ENCODE measurements at regions not wholly inside any gene's neighbourhood (a gene's known extent, or its start where the extent isn't known, plus 50 kb on each side); places are given as distances from the start of the nearest gene placed in this dataset.

DNA sequence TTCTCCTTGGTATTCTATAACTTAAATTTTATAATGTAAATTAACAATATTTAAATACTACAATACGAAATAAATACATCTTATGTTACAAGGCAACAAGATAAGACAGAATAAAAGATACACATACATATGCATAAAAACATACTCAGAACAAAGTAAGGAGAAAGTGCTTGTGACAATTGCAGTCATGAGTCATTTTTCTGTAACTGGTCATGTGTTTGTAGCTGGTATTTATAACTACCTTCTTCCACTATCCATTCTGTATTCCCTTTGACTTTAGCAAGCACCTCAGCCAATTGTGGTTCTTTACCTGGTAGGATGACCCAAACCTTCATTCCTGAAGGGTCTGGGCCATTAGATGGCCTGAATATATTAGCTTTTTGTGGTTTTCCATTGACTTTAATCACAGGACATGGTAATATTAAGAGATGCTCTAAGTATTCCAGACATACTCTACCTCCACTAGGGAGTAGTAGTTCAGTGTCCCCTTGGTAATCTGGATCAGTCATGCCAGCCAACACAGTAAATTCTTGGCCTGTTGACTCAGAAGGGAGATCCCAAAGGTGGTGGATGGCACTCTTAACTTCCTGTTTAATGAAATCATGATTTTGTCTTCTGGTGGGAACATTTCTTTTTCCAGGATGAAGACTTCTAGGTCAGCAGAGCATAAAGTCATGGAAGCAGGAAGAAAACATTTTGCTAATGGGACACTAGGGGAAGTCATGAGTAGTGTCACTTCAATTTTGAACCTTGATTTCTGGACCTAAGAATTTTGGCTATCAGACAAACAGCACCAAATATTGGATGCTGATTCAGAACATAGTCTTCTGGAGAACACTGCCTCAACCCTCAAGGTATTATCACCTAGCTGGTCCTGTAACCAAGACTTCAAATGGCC lies 733.7 kb upstream of the IGFBP3 start:
- no peak for DNase-seq

GRCh38 chr7:46653848-46654247 lies 732.8 kb upstream of the IGFBP3 start:
- DNase-seq: no peak

DNA sequence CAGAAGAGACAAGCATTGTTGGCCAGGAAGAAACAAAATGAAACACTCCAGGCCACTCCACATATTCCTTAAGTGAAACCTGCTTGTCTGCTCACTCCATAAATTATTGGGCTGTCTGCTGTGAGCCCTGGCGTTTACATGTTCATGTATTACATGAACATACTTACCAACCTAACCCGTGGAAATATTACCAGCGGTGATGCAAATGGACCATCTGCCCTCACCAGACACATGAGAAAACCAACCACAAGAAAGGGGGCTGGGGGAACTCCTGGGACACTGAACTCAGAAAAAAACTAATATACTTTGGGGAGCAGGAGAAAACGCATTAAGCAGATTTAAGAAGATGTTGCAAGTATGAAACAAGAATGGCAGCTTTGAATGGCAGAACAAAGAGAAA lies 731.2 kb upstream of the IGFBP3 start:
- DNase-seq: no peak

GRCh38 chr7:46651561-46652088 lies 730.6 kb upstream of the IGFBP3 start:
- no peak for DNase-seq

- DNase-seq: no peak
Measured at GRCh38 chr7:46651070-46651469, 730.0 kb upstream of the IGFBP3 start.

DNA sequence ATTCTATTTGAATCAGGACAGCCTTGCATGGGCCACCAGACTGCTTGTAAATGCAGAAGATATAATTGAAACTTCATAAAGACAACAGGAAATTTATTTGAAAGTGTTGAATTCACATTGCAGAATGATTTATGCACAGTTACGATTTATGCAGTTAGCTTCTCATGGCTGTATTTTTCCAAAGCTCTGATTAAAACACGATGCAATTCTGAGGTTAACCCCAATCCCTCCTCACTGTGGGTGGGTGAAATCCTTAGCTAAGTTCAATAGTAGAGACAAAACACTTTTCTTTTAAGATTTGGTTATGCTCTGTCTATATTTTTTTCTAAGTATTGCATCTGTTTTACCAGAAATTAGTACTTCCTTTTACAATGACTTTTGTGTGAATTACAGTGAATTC lies 728.8 kb upstream of the IGFBP3 start:
- DNase-seq: no peak

DNA sequence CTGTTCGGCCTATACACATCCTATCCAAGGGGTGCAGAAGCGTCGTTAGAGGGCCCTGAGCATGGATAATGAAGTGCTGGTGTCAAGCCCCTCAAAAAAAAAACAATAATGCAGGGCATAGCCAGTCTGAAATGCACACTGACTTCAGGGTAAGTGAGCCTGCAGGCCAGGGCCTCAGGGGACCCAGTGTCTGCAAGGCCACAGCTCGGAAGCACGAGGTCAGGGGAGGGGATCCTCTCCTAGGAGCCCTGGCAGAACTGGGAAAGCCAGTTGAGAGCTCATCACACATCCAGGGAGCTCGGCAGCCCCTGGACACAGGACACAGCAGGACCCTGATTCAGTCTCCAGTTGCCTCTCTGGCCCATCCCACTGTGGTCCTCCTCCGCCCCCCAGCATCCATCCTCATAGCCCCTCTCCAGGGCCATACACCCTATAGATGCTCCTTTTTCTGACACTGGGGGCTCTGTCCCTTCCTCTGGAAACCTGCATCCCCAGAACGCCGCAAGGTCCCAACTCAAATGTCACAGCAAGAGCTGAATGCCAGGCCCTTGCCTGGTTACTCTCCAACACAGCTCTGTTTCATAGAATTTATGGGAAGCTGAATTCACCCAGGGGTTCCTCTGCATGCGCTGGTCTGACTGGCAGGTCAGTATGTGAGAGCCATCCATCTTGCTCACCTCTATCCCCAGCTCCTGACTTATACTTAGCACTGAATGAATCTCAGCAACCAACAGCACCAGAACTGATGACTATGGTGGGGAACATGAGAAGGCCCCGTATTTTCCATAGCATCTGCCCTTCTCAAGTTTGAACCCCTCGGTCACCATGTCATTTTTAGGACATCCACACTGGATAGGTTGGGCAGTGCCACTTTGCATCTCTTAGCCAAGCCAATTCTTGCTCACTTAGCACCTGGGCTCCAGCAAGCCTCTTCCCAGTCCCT lies 717.0 kb upstream of the IGFBP3 start:
- no peak for DNase-seq

- no peak for DNase-seq
Measured at GRCh38 chr7:46636022-46636421, 715.0 kb upstream of the IGFBP3 start.

- no peak for DNase-seq
Measured at GRCh38 chr7:46633630-46634240, 712.7 kb upstream of the IGFBP3 start.

GRCh38 chr7:46633200-46633599 lies 712.1 kb upstream of the IGFBP3 start:
- DNase-seq: no peak

DNA sequence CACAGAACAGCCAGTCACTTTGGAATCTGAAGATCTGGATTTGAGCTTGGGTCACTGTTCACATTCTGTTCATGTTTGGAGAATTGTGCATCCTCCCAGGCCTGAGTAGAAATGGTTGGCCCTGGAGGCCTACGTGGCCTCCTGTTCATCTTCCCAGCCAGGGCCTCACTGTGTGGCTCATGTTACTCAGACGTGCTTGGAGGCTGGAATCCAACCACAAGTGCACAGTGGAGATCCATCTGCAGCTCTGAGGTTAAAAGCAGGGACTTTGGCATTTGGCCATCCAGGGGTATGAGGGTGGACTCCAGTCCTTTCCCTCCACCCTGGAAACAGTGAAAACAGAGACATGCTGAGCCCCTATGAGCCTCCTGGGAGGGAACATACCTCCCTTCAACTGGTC lies 709.0 kb upstream of the IGFBP3 start:
- no peak for DNase-seq

GRCh38 chr7:46628389-46628788 lies 707.3 kb upstream of the IGFBP3 start:
- no peak for DNase-seq

DNA sequence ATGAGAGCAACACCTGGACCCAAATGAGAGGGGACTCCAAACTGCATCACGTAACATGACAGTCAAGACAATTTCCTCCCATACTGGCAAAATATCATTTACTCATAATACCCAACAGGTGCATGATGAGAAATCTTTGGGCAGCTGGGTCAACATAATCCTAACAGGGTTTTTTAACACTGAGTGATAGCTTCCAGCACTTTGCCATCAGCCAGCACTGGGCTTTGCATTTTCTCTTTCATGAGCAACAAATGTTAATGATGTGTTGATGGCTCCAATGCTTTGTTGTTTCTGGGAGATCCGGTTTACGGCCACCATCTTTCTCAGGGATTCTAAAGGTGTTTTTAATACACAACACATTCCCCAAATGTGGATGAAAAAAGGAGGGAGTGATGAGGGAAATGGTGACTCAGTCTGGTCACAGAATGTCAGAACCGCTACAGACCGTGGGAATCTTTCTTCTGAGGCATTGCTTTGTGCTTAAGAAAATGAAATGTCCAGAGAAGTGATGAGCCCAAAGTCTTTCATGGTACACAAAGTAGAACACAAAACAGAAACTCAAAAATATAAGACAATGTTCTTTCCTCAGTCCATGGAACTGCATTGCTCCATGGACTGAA lies 705.7 kb upstream of the IGFBP3 start:
- DNase-seq: no peak

DNA sequence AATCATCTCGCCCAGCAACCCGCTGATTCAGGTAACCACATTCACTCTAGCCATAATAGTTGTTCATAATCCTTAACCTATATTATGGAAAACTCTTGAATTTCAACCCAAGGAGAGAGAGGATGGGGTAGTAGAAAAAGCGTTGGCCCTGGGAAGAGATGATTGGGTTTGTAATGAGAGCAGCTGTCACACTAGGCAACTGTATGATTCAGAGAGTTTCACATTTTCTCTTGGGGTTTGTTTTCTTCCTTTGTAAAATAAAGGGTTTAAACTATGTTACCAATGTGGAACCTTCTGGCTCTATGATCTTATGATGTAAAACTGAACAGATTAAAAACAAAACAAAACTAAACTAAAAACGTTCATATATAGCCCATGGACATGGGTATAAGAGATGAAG lies 705.2 kb upstream of the IGFBP3 start:
- no peak for DNase-seq

DNA sequence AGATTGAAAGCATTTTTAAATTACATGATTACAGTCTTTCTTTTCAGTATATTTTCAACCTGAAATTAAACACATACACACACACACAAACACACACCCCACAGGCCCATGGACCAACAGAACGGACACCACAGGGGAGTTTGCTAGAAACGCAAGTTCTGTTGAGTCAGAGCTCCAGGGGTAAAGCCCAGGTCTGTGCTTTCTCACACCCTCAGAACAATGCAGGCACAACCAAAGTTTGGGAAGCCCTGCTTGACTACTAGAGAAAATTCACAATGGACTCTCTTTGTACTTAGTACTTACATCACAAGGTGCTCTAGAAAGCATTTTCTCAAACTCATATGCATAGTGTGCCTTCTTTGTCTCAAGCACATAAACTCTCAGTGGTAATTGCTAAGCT lies 704.0 kb upstream of the IGFBP3 start:
- no peak for DNase-seq

DNA sequence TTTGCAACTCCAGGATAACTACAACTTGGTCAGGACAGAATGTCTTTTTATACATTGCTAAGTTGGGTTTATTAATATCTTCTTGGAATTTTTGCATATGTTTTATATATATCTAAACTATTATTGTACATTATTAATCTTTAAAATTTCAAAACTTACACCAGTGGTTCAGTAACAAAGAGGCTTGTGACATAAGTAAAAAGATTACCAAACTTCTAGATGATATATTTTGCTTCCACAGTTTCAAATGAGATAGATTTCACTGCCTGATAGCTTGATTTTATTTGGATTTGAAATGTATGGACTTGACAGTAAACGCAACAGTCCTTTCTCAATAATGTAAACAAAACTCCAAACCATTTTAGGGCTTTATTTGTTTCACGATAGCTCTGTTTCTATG lies 701.2 kb upstream of the IGFBP3 start:
- DNase-seq: no peak

GRCh38 chr7:46619723-46620310 lies 698.7 kb upstream of the IGFBP3 start:
- no peak for DNase-seq

DNA sequence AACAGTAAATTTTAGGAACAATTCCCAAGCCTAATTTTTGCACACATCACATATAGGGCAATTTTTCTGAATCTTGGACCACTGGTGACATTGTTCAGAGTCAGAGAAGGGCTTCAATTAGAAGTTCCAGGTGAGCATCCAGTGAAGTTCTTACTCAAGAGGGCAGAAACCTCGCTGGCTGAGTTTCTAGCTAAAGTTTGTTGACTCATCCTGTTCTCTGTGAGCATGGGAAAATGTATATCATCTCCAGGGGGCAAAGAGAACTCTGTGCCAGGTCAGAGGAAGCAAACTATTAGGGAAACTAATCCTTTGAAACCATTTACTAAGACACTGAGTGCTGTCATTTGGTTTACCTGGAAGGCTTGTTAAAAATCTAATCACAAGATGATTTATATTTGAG lies 695.6 kb upstream of the IGFBP3 start:
- DNase-seq: no peak

- DNase-seq: no peak
Measured at GRCh38 chr7:46613551-46613950, 692.5 kb upstream of the IGFBP3 start.

- no peak for DNase-seq
Measured at GRCh38 chr7:46613116-46613515, 692.0 kb upstream of the IGFBP3 start.

DNA sequence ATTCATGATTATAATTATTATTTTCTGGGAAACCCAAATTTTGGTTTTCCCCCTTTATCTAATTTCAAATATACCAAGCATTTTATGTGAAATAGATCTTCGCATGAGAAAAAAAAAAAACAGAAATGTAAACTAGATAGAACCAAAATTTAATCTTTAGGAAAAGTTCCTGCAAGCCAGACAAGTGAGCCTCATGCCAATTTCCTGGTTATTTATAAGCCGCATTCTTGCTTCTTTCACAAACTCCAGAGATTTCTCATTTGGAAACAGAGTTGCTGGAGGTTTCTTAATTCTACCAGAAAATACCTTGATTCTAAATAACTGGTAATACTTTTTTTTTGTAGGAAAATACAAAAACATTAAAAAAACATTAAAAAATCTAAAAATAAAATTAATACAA lies 690.4 kb upstream of the IGFBP3 start:
- DNase-seq: no peak

- no peak for DNase-seq
Measured at GRCh38 chr7:46610746-46611145, 689.7 kb upstream of the IGFBP3 start.
